Gastroesophageal sphincter (tissue), 3 donors: ENCODE measurements at regions not wholly inside any gene's neighbourhood (a gene's known extent, or its start where the extent isn't known, plus 50 kb on each side); places are given as distances from the start of the nearest gene placed in this dataset.

Source experiments
- POLR2AphosphoS5 ChIP-seq: sonication (generic); formaldehyde crosslinking; IDR thresholded peaks from one replicate; pipeline ENCODE4 v1.6.1; 2017; ENCODE audit warnings: antibody characterized with exemption
- TF ChIP-seq, protein P1 (sequence below), 4 experiments: fragments of 200-600 bp in 2 of 4; fragments of 450-650 bp in 2 of 4; sonication (generic) in 1 of 4; IDR thresholded peaks; one replicate each; pipeline ENCODE4 v1.5.1; 2017 to 2019; ENCODE audit warnings: antibody characterized with exemption in 4 of 4, mild to moderate bottlenecking in 2 of 4, moderate library complexity in 2 of 4

DNA sequence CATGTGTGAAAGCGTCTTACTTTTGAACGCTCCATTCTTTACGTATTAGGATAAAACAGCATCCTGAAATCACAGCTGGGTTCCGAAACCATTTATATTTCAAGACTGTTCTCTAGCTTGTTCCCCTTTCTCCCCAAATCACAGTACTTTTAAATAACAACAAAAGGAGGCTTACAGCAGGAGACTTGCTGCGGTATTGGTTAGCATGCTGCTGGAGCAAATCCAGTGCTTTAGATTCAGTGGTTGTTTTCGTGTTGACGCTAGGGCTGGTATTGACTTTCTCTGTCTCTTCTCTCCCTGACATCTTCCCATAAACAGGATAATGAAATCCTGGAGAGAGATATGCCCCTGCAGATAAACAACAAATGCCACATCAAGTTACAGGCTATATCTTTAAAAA is 103.1 kb downstream of the ZNF608 start:
- TF ChIP-seq POLR2AphosphoS5: no peak
- TF ChIP-seq, protein P1, sequence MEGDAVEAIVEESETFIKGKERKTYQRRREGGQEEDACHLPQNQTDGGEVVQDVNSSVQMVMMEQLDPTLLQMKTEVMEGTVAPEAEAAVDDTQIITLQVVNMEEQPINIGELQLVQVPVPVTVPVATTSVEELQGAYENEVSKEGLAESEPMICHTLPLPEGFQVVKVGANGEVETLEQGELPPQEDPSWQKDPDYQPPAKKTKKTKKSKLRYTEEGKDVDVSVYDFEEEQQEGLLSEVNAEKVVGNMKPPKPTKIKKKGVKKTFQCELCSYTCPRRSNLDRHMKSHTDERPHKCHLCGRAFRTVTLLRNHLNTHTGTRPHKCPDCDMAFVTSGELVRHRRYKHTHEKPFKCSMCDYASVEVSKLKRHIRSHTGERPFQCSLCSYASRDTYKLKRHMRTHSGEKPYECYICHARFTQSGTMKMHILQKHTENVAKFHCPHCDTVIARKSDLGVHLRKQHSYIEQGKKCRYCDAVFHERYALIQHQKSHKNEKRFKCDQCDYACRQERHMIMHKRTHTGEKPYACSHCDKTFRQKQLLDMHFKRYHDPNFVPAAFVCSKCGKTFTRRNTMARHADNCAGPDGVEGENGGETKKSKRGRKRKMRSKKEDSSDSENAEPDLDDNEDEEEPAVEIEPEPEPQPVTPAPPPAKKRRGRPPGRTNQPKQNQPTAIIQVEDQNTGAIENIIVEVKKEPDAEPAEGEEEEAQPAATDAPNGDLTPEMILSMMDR (IDR thresholded peaks at IDR 0.05): no peak
